Endodermal cell (in vitro differentiated cells): ENCODE measurements at regions not wholly inside any gene's neighbourhood (a gene's known extent, or its start where the extent isn't known, plus 50 kb on each side); places are given as distances from the start of the nearest gene placed in this dataset.

Experiments used
- DNase-seq: peaks from one replicate; pipeline ENCODE4 v3.0.0-alpha.2; 2017
- H3K27ac ChIP-seq: 2 replicates; pipeline ENCODE4 v1.5.1; 2013; ENCODE audit warnings: mild to moderate bottlenecking, low read depth, low read length, moderate library complexity
- H3K27me3 ChIP-seq: 2 replicates; pipeline ENCODE4 v1.6.1; 2013; ENCODE audit warnings: mild to moderate bottlenecking, low read length, moderate library complexity; ENCODE audit not compliant: insufficient read depth, control insufficient read depth, poor library complexity, severe bottlenecking
- H3K36me3 ChIP-seq: 2 replicates; pipeline ENCODE4 v1.7.0; 2013; ENCODE audit warnings: mild to moderate bottlenecking, low read length, moderate library complexity; ENCODE audit not compliant: control insufficient read depth, insufficient read depth
- H3K4me1 ChIP-seq: one replicate; pipeline ENCODE4 v1.7.0; 2013; ENCODE audit warnings: low read length; ENCODE audit not compliant: control insufficient read depth, insufficient read depth
- H3K4me3 ChIP-seq: 2 replicates; pipeline ENCODE4 v1.5.1; 2013; ENCODE audit warnings: mild to moderate bottlenecking, low read length, moderate library complexity
- H3K9ac ChIP-seq: 2 replicates; pipeline ENCODE4 v1.6.1; 2013; ENCODE audit warnings: mild to moderate bottlenecking, low read length, moderate library complexity; ENCODE audit not compliant: poor library complexity, severe bottlenecking; ENCODE audit errors: extremely low read depth
- H3K9me3 ChIP-seq: 2 replicates; pipeline ENCODE4 v1.6.1; 2013; ENCODE audit warnings: mild to moderate bottlenecking, low read length, moderate library complexity; ENCODE audit not compliant: control insufficient read depth
- H3K27ac Mint-ChIP-seq: 2 replicates; pipeline ENCODE4 v1.8.0; 2020; ENCODE audit warnings: mixed read lengths
- H3K27me3 Mint-ChIP-seq: 2 replicates; pipeline ENCODE4 v1.8.0; 2021; ENCODE audit warnings: mild to moderate bottlenecking, mixed read lengths; ENCODE audit not compliant: insufficient read depth
- H3K36me3 Mint-ChIP-seq: 2 replicates; pipeline ENCODE4 v1.8.0; 2020; ENCODE audit warnings: low read depth, mixed read lengths
- H3K4me1 Mint-ChIP-seq: 2 replicates; pipeline ENCODE4 v1.8.0; 2020; ENCODE audit warnings: mixed read lengths
- H3K4me3 Mint-ChIP-seq: 2 replicates; pipeline ENCODE4 v1.8.0; 2020; ENCODE audit warnings: mild to moderate bottlenecking, moderate library complexity, mixed read lengths
- H3K9me3 Mint-ChIP-seq: 2 replicates; pipeline ENCODE4 v1.8.0; 2020; ENCODE audit warnings: mild to moderate bottlenecking, mixed read lengths
- CTCF ChIP-seq: fragments of 200-600 bp; sonication (generic); conservative IDR thresholded peaks from 2 replicates; pipeline ENCODE4 v1.5.0; 2021; ENCODE audit warnings: antibody characterized with exemption, mild to moderate bottlenecking
- WGBS, 2 experiments: methylation state at CpG; one replicate each; pipeline versions ENCODE4 v1.1.5 to v1.1.7; 2013; ENCODE audit warnings: missing lambda C conversion rate in 2 of 2, mixed read lengths in 1 of 2; ENCODE audit not compliant: insufficient coverage in 1 of 2, insufficient read length in 1 of 2; 5-methylcytosine and 5-hydroxymethylcytosine counted together

- H3K9me3 ChIP-seq = no peaks in the 10 kb centered on the region
- WGBS, 2 experiments = 0 to 1% methylated on average over 4 to 75 of the region's 75 CpGs
- H3K27ac Mint-ChIP-seq = no peak overlapping the region
- H3K4me1 Mint-ChIP-seq = peaks cover 11% of the 10 kb centered on the region
- H3K36me3 Mint-ChIP-seq = no peaks in the 10 kb centered on the region
- no peak overlapping the region for H3K27ac ChIP-seq
- no peak overlapping the region for H3K9ac ChIP-seq
- no peaks in the 10 kb centered on the region for H3K4me1 ChIP-seq
- peaks cover 50% of the 10 kb centered on the region for H3K27me3 Mint-ChIP-seq
- H3K4me3 Mint-ChIP-seq = peak overlapping the region; percentile 81
- TF ChIP-seq CTCF = no peak
- H3K36me3 ChIP-seq = no peaks in the 10 kb centered on the region
- H3K27me3 ChIP-seq = peaks cover 62% of the 10 kb centered on the region
- DNase-seq = peak; percentile 87
- no peaks in the 10 kb centered on the region for H3K9me3 Mint-ChIP-seq
- H3K4me3 ChIP-seq = peak overlapping the region; percentile 83
These were observed 227.4 kb upstream of the AZI2 start for GRCh38 chr3:28575746-28576613.

GRCh38 chr3:28576614-28577200 is 228.1 kb upstream of the AZI2 start:
- peaks cover 62% of the 10 kb centered on the region for H3K27me3 ChIP-seq
- Mint-ChIP-seq H3K36me3 (no peaks in the 10 kb centered on the region), H3K27me3 (peaks cover 50% of the 10 kb centered on the region), H3K9me3 (no peaks in the 10 kb centered on the region), H3K4me3 (peak overlapping the region; percentile 81), H3K27ac (no peak overlapping the region), H3K4me1 (peaks cover 11% of the 10 kb centered on the region)
- no peak overlapping the region for H3K27ac ChIP-seq
- no peaks in the 10 kb centered on the region for H3K36me3 ChIP-seq
- TF ChIP-seq CTCF = no peak
- no peaks in the 10 kb centered on the region for H3K4me1 ChIP-seq
- H3K4me3 ChIP-seq = peak overlapping the region; percentile 83
- peak; percentile 61 for DNase-seq
- H3K9me3 ChIP-seq = no peaks in the 10 kb centered on the region
- 12 to 21% methylated on average over 5 to 8 of the region's 8 CpGs for WGBS, 2 experiments
- H3K9ac ChIP-seq = no peak overlapping the region

- Histone ChIP-seq H3K27me3 (peaks cover 60% of the 10 kb centered on the region), H3K9me3 (no peaks in the 10 kb centered on the region), H3K4me3 (no peak overlapping the region), H3K36me3 (no peaks in the 10 kb centered on the region), H3K27ac (no peak overlapping the region), H3K9ac (no peak overlapping the region), H3K4me1 (no peaks in the 10 kb centered on the region)
- Mint-ChIP-seq H3K36me3 (no peaks in the 10 kb centered on the region), H3K9me3 (no peaks in the 10 kb centered on the region), H3K27ac (no peak overlapping the region), H3K27me3 (peaks cover 48% of the 10 kb centered on the region), H3K4me3 (no peak overlapping the region), H3K4me1 (peaks cover 11% of the 10 kb centered on the region)
- TF ChIP-seq CTCF = no peak
- no peak for DNase-seq
- WGBS, 2 experiments = 86 to 95% methylated on average over 2 to 3 of the region's 3 CpGs
These were observed 229.4 kb upstream of the AZI2 start for GRCh38 chr3:28577941-28578500.
